Keratinocyte (primary cell): ENCODE measurements at regions not wholly inside any gene's neighbourhood (a gene's known extent, or its start where the extent isn't known, plus 50 kb on each side); places are given as distances from the start of the nearest gene placed in this dataset.

ENCODE experiments used
- EZH2 ChIP-seq: IDR thresholded peaks from one replicate; pipeline ENCODE4 v1.6.1; 2012; ENCODE audit warnings: inconsistent platforms, mild to moderate bottlenecking, low read length, moderate library complexity
- TF ChIP-seq, protein P1 (sequence below), 3 experiments: IDR thresholded peaks in 1 of 3; conservative IDR thresholded peaks in 1 of 3; optimal IDR thresholded peaks in 1 of 3; 2 replicates in 2 of 3; 3 replicates in 1 of 3; pipeline versions ENCODE3 to v1.5.1; 2011; ENCODE audit warnings: low read length in 3 of 3, mild to moderate bottlenecking in 3 of 3, moderate library complexity in 2 of 3, control low read depth in 1 of 3, inconsistent platforms in 1 of 3; ENCODE audit not compliant: insufficient read depth in 2 of 3; ENCODE audit errors: extremely low read depth in 1 of 3

DNA sequence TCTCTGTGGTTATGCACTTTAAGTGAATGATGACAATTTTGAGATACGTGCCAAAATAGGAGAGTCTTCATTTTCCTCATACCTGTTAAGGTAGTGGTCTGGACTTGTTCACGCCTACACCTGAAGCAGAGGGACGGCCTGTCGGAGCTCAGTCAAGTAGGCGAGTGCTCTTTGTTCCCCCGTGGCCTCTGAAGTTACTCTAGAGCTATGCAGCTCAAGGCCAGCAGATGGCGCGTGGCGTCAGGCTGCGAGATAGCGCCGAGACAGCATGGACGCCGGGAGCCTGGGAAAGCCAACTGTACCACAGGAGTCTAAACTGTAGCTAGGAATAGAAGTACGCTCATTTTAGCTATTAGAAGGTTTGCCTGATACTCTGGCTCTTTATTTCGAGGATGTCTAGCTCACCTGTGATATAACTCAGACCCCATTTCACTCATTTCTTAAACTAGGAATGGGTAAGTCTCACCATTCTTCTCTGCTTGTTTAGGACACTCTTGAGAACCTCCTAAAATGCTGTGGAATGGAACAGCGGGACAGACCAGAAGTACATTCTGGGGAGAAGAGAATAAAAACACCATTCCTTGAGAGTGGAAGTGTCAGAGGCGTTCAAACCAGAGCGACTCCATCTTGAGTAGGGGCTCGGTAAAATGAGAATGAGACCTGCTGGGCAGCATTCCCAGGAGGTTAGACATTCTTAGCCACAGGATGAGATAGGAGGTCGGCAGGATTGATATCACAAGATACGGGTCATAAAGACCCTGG lies 267.4 kb upstream of the HMGA2 start:
- TF ChIP-seq, protein P1, sequence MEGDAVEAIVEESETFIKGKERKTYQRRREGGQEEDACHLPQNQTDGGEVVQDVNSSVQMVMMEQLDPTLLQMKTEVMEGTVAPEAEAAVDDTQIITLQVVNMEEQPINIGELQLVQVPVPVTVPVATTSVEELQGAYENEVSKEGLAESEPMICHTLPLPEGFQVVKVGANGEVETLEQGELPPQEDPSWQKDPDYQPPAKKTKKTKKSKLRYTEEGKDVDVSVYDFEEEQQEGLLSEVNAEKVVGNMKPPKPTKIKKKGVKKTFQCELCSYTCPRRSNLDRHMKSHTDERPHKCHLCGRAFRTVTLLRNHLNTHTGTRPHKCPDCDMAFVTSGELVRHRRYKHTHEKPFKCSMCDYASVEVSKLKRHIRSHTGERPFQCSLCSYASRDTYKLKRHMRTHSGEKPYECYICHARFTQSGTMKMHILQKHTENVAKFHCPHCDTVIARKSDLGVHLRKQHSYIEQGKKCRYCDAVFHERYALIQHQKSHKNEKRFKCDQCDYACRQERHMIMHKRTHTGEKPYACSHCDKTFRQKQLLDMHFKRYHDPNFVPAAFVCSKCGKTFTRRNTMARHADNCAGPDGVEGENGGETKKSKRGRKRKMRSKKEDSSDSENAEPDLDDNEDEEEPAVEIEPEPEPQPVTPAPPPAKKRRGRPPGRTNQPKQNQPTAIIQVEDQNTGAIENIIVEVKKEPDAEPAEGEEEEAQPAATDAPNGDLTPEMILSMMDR (optimal IDR thresholded peaks at IDR 0.05 in 1 of 3, IDR thresholded peaks at IDR 0.05 in 1 of 3, conservative IDR thresholded peaks at IDR 0.05 in 1 of 3; ENCODE audit: extremely low read depth in 1 of 3, insufficient read depth in 2 of 3, low read length in 3 of 3), result peak; percentile 95 to 98 (median 96)
- no peak for TF ChIP-seq EZH2
